Esophagus muscularis mucosa (tissue), 4 donors: ENCODE measurements at regions not wholly inside any gene's neighbourhood (a gene's known extent, or its start where the extent isn't known, plus 50 kb on each side); places are given as distances from the start of the nearest gene placed in this dataset.

Source experiments
- DNase-seq: peaks from one replicate; pipeline ENCODE4 v3.0.0-alpha.2; 2017; ENCODE audit errors: extremely low spot score
- H3K27ac ChIP-seq, 4 donors: fragments of 200-600 bp; sonication (generic); replicated peaks in 1 of 4; 1 replicate in 3 of 4; 2 replicates in 1 of 4; pipeline ENCODE4 v1.5.1; 2016 to 2019; ENCODE audit warnings: mild to moderate bottlenecking in 1 of 4
- H3K27me3 ChIP-seq, 4 donors: fragments of 200-600 bp; sonication (generic); one replicate each; pipeline versions ENCODE4 v1.5.1 to v1.6.0; 2016 to 2019
- H3K36me3 ChIP-seq, 4 donors: fragments of 200-600 bp; sonication (generic); one replicate each; pipeline ENCODE4 v1.5.1; 2016 to 2019
- H3K4me1 ChIP-seq, 4 donors: fragments of 200-600 bp; sonication (generic); one replicate each; pipeline ENCODE4 v1.5.1; 2016 to 2019
- H3K4me3 ChIP-seq, 4 donors: fragments of 200-600 bp; sonication (generic); 1 replicate in 2 of 4; 2 replicates in 2 of 4; pipeline ENCODE4 v1.5.1; 2016 to 2019; ENCODE audit warnings: mild to moderate bottlenecking in 4 of 4, moderate library complexity in 1 of 4
- H3K9me3 ChIP-seq, 4 donors: fragments of 200-600 bp; sonication (generic); 1 replicate in 3 of 4; 2 replicates in 1 of 4; pipeline ENCODE4 v1.5.1; 2016 to 2019
- CTCF ChIP-seq, 3 experiments: fragments of 200-600 bp in 2 of 3; fragments of 450-650 bp in 1 of 3; sonication (generic) in 2 of 3; IDR thresholded peaks; one replicate each; pipeline ENCODE4 v1.5.1; 2017 to 2019; ENCODE audit warnings: antibody characterized with exemption in 3 of 3, mild to moderate bottlenecking in 2 of 3, moderate library complexity in 1 of 3
- EP300 ChIP-seq: sonication (generic); formaldehyde crosslinking; IDR thresholded peaks from one replicate; pipeline ENCODE4 v1.6.1; 2017; ENCODE audit warnings: antibody characterized with exemption
- POLR2A ChIP-seq: fragments of 450-650 bp; IDR thresholded peaks from one replicate; pipeline ENCODE4 v1.6.1; 2017; ENCODE audit warnings: antibody characterized with exemption, moderate library complexity, mild to moderate bottlenecking, low read depth
- POLR2AphosphoS5 ChIP-seq, 2 donors: sonication (generic); formaldehyde crosslinking; IDR thresholded peaks; one replicate each; pipeline ENCODE4 v1.6.1; 2017; ENCODE audit warnings: antibody characterized with exemption in 2 of 2
- WGBS: methylation state at CpG from one replicate; pipeline ENCODE4 v1.1.5; 2018; 5-methylcytosine and 5-hydroxymethylcytosine counted together
- intact Hi-C: fragments of 100-400 bp; cut with DNase I; formaldehyde crosslinking; loops from one replicate; pipeline ENCODE4 v1.15.1; 2023

- Histone ChIP-seq H3K4me1 (no peaks in the 10 kb centered on the region), H3K9me3 (peaks cover 0 to 9% (median 0%) of the 10 kb centered on the region in 4 donors), H3K36me3 (no peaks in the 10 kb centered on the region), H3K27me3 (no peaks in the 10 kb centered on the region), H3K4me3 (no peak overlapping the region), H3K27ac (no peak overlapping the region)
- intact Hi-C loops: no loop called here
- TF ChIP-seq CTCF (IDR thresholded peaks at IDR 0.05): no peak
- no peak for TF ChIP-seq EP300
- no peak for TF ChIP-seq POLR2A
- TF ChIP-seq POLR2AphosphoS5 (IDR thresholded peaks at IDR 0.05): no peak
- DNase-seq: no peak
Observed at GRCh38 chr2:193467276-193467987, 1272.7 kb upstream of the TMEFF2 start.

GRCh38 chr2:193463011-193463410, 1268.3 kb upstream of the TMEFF2 start:
- no peak overlapping the region for H3K27ac ChIP-seq
- no peak for TF ChIP-seq POLR2AphosphoS5 (IDR thresholded peaks at IDR 0.05)
- no peak for TF ChIP-seq EP300
- no peak for TF ChIP-seq POLR2A
- TF ChIP-seq CTCF (IDR thresholded peaks at IDR 0.05): no peak
- no peaks in the 10 kb centered on the region for H3K27me3 ChIP-seq
- 86% methylated on average over 3 of the region's 3 CpGs for WGBS
- H3K9me3 ChIP-seq: peaks cover 0 to 9% (median 0%) of the 10 kb centered on the region in 4 donors
- DNase-seq: no peak
- H3K4me3 ChIP-seq: no peak overlapping the region
- H3K4me1 ChIP-seq: no peaks in the 10 kb centered on the region
- intact Hi-C loops: no loop called here
- H3K36me3 ChIP-seq: no peaks in the 10 kb centered on the region

GRCh38 chr2:193462411-193462810, 1267.7 kb upstream of the TMEFF2 start:
- Histone ChIP-seq H3K4me3 (no peak overlapping the region), H3K4me1 (no peaks in the 10 kb centered on the region), H3K27ac (no peak overlapping the region), H3K27me3 (no peaks in the 10 kb centered on the region), H3K36me3 (no peaks in the 10 kb centered on the region), H3K9me3 (peaks cover 0 to 9% (median 0%) of the 10 kb centered on the region in 4 donors)
- intact Hi-C loops: no loop called here
- DNase-seq: no peak
- TF ChIP-seq EP300 (no peak), POLR2A (no peak), POLR2AphosphoS5 (IDR thresholded peaks at IDR 0.05) (no peak), CTCF (IDR thresholded peaks at IDR 0.05) (no peak)
- 84% methylated on average over 2 of the region's 2 CpGs for WGBS

- H3K27ac ChIP-seq: no peak overlapping the region
- 99% methylated on average over 2 of the region's 2 CpGs for WGBS
- TF ChIP-seq CTCF (IDR thresholded peaks at IDR 0.05): no peak
- no peak for TF ChIP-seq EP300
- no peak for TF ChIP-seq POLR2A
- no peak for TF ChIP-seq POLR2AphosphoS5 (IDR thresholded peaks at IDR 0.05)
- H3K4me1 ChIP-seq: no peaks in the 10 kb centered on the region
- no peaks in the 10 kb centered on the region for H3K27me3 ChIP-seq
- H3K9me3 ChIP-seq: peaks cover 0 to 9% (median 0%) of the 10 kb centered on the region in 4 donors
- no peak overlapping the region for H3K4me3 ChIP-seq
- intact Hi-C loops: no loop called here
- no peaks in the 10 kb centered on the region for H3K36me3 ChIP-seq
- DNase-seq: no peak
Observed at GRCh38 chr2:193461431-193461934, 1266.8 kb upstream of the TMEFF2 start.

GRCh38 chr2:193446967-193447366, 1252.2 kb upstream of the TMEFF2 start:
- no peaks in the 10 kb centered on the region for H3K36me3 ChIP-seq
- no peaks in the 10 kb centered on the region for H3K27me3 ChIP-seq
- 85% methylated on average over 2 of the region's 2 CpGs for WGBS
- H3K9me3 ChIP-seq: no peaks in the 10 kb centered on the region
- TF ChIP-seq EP300 (no peak), POLR2A (no peak), POLR2AphosphoS5 (IDR thresholded peaks at IDR 0.05) (no peak), CTCF (IDR thresholded peaks at IDR 0.05) (no peak)
- DNase-seq: no peak
- H3K4me3 ChIP-seq: no peak overlapping the region
- intact Hi-C loops: no loop called here
- H3K27ac ChIP-seq: no peak overlapping the region
- H3K4me1 ChIP-seq: no peaks in the 10 kb centered on the region
